Caco-2 (cell line): ENCODE measurements at regions not wholly inside any gene's neighbourhood (a gene's known extent, or its start where the extent isn't known, plus 50 kb on each side); places are given as distances from the start of the nearest gene placed in this dataset.

Experiments used
- BruUV-seq: library from RNA; stranded (reverse); fragments of 400-500 nt; replicated peaks from 2 replicates; lab custom pipeline; 2021; lab: Mats Ljungman, UMichigan
- CTCF ChIA-PET: fragments of 300-600 bp; sonication (Branson Sonifier 250); formaldehyde crosslinking; loops from one replicate; lab custom pipeline; 2022; ENCODE audit warnings: antibody characterized with exemption; lab: Charles Lee
- POLR2A ChIA-PET: fragments of 300-600 bp; sonication (Branson Sonifier 250); formaldehyde crosslinking; loops from one replicate; lab custom pipeline; 2022; ENCODE audit warnings: antibody characterized with exemption; lab: Charles Lee
- DNase-seq, 2 experiments: peaks; one replicate each; pipeline versions ENCODE4 v3.0.0 to v3.0.0-alpha.2; 2020 to 2022
- H3K27me3 ChIP-seq: replicated peaks from 2 replicates; pipeline ENCODE4 v1.6.0; 2011; ENCODE audit warnings: low read length; ENCODE audit not compliant: control insufficient read depth, insufficient read depth
- H3K36me3 ChIP-seq: 2 replicates; pipeline ENCODE4 v1.5.1; 2011; ENCODE audit warnings: low read length; ENCODE audit not compliant: control insufficient read depth, insufficient read depth
- H3K4me1 ChIP-seq: fragments of 250-450 bp; sonication (Bioruptor Pico); 2 replicates; pipeline ENCODE4 v1.5.1; 2020; ENCODE audit warnings: mild to moderate bottlenecking
- H3K4me3 ChIP-seq: 2 replicates; pipeline ENCODE4 v1.5.1; 2011; ENCODE audit warnings: low read depth, mild to moderate bottlenecking, control low read depth, low read length
- H3K9me3 ChIP-seq: fragments of 250-450 bp; sonication (Bioruptor Pico); 2 replicates; pipeline ENCODE4 v1.5.1; 2020; ENCODE audit warnings: mild to moderate bottlenecking, moderate library complexity
- H3K27ac Mint-ChIP-seq: one replicate; pipeline ENCODE4 v1.8.0; 2022; ENCODE audit warnings: mixed read lengths; ENCODE audit not compliant: unreplicated experiment
- H3K27me3 Mint-ChIP-seq: one replicate; pipeline ENCODE4 v1.8.0; 2022; ENCODE audit warnings: mixed read lengths; ENCODE audit not compliant: insufficient read depth, unreplicated experiment
- H3K36me3 Mint-ChIP-seq: one replicate; pipeline ENCODE4 v1.8.0; 2022; ENCODE audit warnings: mild to moderate bottlenecking, mixed read lengths; ENCODE audit not compliant: insufficient read depth, unreplicated experiment
- H3K4me1 Mint-ChIP-seq: one replicate; pipeline ENCODE4 v1.8.0; 2022; ENCODE audit warnings: low read depth, mixed read lengths; ENCODE audit not compliant: unreplicated experiment
- H3K4me3 Mint-ChIP-seq: one replicate; pipeline ENCODE4 v1.8.0; 2022; ENCODE audit warnings: mild to moderate bottlenecking, moderate library complexity, mixed read lengths; ENCODE audit not compliant: unreplicated experiment
- H3K9me3 Mint-ChIP-seq: one replicate; pipeline ENCODE4 v1.8.0; 2022; ENCODE audit warnings: mixed read lengths; ENCODE audit not compliant: unreplicated experiment
- intact Hi-C: fragments of 100-400 bp; cut with micrococcal nuclease; formaldehyde crosslinking; loops from one replicate; pipeline ENCODE4 v1.10.0; 2022; ENCODE audit not compliant: unreplicated experiment
- TF ChIP-seq, protein P1 (sequence below), 2 experiments: fragments of 200-600 bp in 1 of 2; IDR thresholded peaks; 1 replicate in 1 of 2; 2 replicates in 1 of 2; pipeline versions ENCODE4 v1.5.1 to v1.8.0; 2011 to 2022; ENCODE audit warnings: antibody characterized with exemption in 1 of 2, control low read depth in 1 of 2, inconsistent platforms in 1 of 2, low read depth in 1 of 2, low read length in 1 of 2, mild to moderate bottlenecking in 1 of 2, moderate library complexity in 1 of 2; ENCODE audit not compliant: insufficient read depth in 1 of 2, severe bottlenecking in 1 of 2, unreplicated experiment in 1 of 2

DNA sequence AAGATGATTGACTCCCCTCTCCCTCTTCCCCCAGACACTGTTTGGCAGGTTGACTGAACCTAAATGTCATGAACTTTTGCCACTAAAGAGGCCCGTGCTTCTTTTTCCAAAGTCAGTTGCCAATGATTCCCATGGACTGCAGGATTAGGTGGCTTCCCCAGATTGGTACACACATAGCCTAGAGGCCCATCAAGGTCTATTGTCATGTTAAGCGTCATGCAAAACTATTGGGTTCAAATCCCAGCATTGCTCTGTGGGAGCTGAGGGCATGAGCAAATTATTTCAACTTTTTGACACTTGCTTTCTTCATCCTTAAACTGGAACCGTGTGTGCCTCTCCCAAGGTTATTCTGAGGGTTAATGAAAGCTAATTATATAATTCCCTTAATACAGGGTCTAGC, 430.2 kb upstream of the TBX3 start:
- no TSS peak for BruUV-seq
- ChIA-PET POLR2A (no interaction called here), CTCF (no interaction called here)
- Histone ChIP-seq H3K9me3 (0 out of 2 replicates have a peak, but pooled peaks cover 4% of the 10 kb centered on the region), H3K27me3 (no peaks in the 10 kb centered on the region), H3K36me3 (no peaks in the 10 kb centered on the region), H3K4me1 (no peaks in the 10 kb centered on the region), H3K4me3 (no peak overlapping the region)
- intact Hi-C loops = no loop called here
- no peak for DNase-seq
- TF ChIP-seq, protein P1, sequence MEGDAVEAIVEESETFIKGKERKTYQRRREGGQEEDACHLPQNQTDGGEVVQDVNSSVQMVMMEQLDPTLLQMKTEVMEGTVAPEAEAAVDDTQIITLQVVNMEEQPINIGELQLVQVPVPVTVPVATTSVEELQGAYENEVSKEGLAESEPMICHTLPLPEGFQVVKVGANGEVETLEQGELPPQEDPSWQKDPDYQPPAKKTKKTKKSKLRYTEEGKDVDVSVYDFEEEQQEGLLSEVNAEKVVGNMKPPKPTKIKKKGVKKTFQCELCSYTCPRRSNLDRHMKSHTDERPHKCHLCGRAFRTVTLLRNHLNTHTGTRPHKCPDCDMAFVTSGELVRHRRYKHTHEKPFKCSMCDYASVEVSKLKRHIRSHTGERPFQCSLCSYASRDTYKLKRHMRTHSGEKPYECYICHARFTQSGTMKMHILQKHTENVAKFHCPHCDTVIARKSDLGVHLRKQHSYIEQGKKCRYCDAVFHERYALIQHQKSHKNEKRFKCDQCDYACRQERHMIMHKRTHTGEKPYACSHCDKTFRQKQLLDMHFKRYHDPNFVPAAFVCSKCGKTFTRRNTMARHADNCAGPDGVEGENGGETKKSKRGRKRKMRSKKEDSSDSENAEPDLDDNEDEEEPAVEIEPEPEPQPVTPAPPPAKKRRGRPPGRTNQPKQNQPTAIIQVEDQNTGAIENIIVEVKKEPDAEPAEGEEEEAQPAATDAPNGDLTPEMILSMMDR (IDR thresholded peaks at IDR 0.05; ENCODE audit: insufficient read depth in 1 of 2, low read depth in 1 of 2, low read length in 1 of 2, severe bottlenecking in 1 of 2, unreplicated experiment in 1 of 2) = no peak
- H3K27me3 Mint-ChIP-seq = no peaks in the 10 kb centered on the region
- no peaks in the 10 kb centered on the region for H3K4me1 Mint-ChIP-seq
- H3K9me3 Mint-ChIP-seq = no peaks in the 10 kb centered on the region
- no peak overlapping the region for H3K4me3 Mint-ChIP-seq
- no peaks in the 10 kb centered on the region for H3K36me3 Mint-ChIP-seq
- no peak overlapping the region for H3K27ac Mint-ChIP-seq

- ChIA-PET POLR2A (no interaction called here), CTCF (no interaction called here)
- no peaks in the 10 kb centered on the region for H3K36me3 ChIP-seq
- no peaks in the 10 kb centered on the region for H3K27me3 Mint-ChIP-seq
- no peaks in the 10 kb centered on the region for H3K9me3 ChIP-seq
- H3K36me3 Mint-ChIP-seq = no peaks in the 10 kb centered on the region
- H3K4me1 Mint-ChIP-seq = no peaks in the 10 kb centered on the region
- no peak overlapping the region for H3K4me3 Mint-ChIP-seq
- no peaks in the 10 kb centered on the region for H3K27me3 ChIP-seq
- no peaks in the 10 kb centered on the region for H3K4me1 ChIP-seq
- TF ChIP-seq, protein P1 (IDR thresholded peaks at IDR 0.05; ENCODE audit: insufficient read depth in 1 of 2, low read depth in 1 of 2, low read length in 1 of 2, severe bottlenecking in 1 of 2, unreplicated experiment in 1 of 2) = no peak
- no peak overlapping the region for H3K4me3 ChIP-seq
- H3K9me3 Mint-ChIP-seq = no peaks in the 10 kb centered on the region
- H3K27ac Mint-ChIP-seq = no peak overlapping the region
- no peak for DNase-seq
- BruUV-seq = no TSS peak
- intact Hi-C loops = no loop called here
Measured at GRCh38 chr12:115109863-115110262, 425.9 kb upstream of the TBX3 start.

DNA sequence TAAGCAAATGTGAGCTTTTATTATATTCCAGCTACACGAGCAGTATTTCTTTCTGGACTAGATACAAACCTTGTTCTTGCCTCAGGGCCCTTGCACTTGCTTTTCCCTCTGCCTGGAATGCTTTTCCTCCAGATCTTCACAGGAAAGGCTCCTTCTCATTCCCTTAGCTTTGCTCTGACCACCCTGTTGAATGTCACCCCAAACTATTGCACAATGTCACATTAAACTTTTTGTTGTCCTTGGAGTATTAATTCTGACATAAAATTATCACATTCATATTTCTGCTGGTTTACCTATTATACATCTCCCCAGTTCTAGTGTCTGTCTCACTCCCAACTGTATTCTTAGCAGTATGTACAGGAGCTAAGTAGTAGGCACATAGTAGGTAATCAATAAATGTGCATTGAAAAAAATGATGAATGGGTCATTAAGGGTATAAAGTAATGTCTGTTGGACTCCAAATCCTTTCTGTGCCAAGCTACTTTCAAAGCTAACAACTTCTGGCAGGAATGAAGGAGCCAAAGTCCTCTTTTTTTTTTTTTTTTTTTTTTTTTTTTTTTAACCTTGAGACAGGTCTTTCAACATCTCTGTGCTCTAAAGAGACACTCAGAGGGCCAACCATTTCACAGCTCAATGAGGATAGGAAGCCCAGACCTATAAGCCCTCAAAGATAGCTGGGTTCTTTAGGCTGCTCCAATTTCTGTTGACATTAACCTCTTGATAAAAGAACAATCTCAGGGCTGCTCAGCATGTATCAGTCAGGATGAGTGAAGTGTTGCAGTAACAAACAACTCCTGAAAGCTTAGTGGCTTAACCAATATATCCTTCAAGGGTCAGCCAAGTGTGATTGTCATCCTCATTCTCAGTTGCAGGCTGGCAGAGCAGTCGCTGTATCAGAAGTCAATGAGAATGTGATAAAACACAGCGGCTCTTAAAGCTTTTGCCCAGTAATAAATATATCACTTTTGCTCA, 424.4 kb upstream of the TBX3 start:
- Mint-ChIP-seq H3K36me3 (no peaks in the 10 kb centered on the region), H3K4me3 (no peak overlapping the region), H3K27ac (no peak overlapping the region), H3K9me3 (no peaks in the 10 kb centered on the region), H3K27me3 (no peaks in the 10 kb centered on the region), H3K4me1 (no peaks in the 10 kb centered on the region)
- DNase-seq = no peak
- H3K9me3 ChIP-seq = no peaks in the 10 kb centered on the region
- TF ChIP-seq, protein P1 (IDR thresholded peaks at IDR 0.05; ENCODE audit: insufficient read depth in 1 of 2, low read depth in 1 of 2, low read length in 1 of 2, severe bottlenecking in 1 of 2, unreplicated experiment in 1 of 2) = no peak
- no TSS peak for BruUV-seq
- H3K36me3 ChIP-seq = no peaks in the 10 kb centered on the region
- ChIA-PET POLR2A (no interaction called here), CTCF (interaction anchor here (1.1 kb wide), 1 partner anchor 290 kb away, joined by 5 read pairs; no protein-coding TSS in a partner anchor)
- intact Hi-C loops = no loop called here
- H3K4me1 ChIP-seq = no peaks in the 10 kb centered on the region
- H3K4me3 ChIP-seq = no peak overlapping the region
- no peaks in the 10 kb centered on the region for H3K27me3 ChIP-seq
